H1 (cell line): ENCODE measurements at regions not wholly inside any gene's neighbourhood (a gene's known extent, or its start where the extent isn't known, plus 50 kb on each side); places are given as distances from the start of the nearest gene placed in this dataset.

Experiments
- CTCF ChIA-PET: fragments of 300-600 bp; sonication (Branson Sonifier 250); formaldehyde crosslinking; loops from one replicate; lab custom pipeline; 2021; ENCODE audit not compliant: partially characterized antibody; lab: Charles Lee
- POLR2A ChIA-PET: fragments of 300-600 bp; sonication (Branson Sonifier 250); formaldehyde crosslinking; loops from one replicate; lab custom pipeline; 2021; ENCODE audit warnings: inconsistent platforms; ENCODE audit not compliant: partially characterized antibody; lab: Charles Lee
- DNase-seq, 2 experiments: peaks; one replicate each; pipeline versions ENCODE4 v3.0.0 to v3.0.0-alpha.2; 2010 to 2022; ENCODE audit warnings: low spot score in 2 of 2, low read depth in 1 of 2, mixed read lengths in 1 of 2
- FAIRE-seq: peaks from 2 replicates; lab custom pipeline; 2011; peaks lifted over from hg19 to GRCh38; lab: Jason Lieb, UNC
- H2AFZ ChIP-seq: 2 replicates; pipeline ENCODE4 v1.8.1; 2012; ENCODE audit warnings: low read length, inconsistent platforms
- H2AK5ac ChIP-seq: 2 replicates; pipeline ENCODE4 v1.6.1; 2013; ENCODE audit warnings: low read depth, low read length
- H2BK120ac ChIP-seq: replicated peaks from 2 replicates; pipeline ENCODE3; 2013; ENCODE audit warnings: low read depth, low read length, inconsistent platforms
- H2BK12ac ChIP-seq: 2 replicates; pipeline ENCODE4 v1.6.1; 2013; ENCODE audit warnings: low read depth, low read length
- H2BK15ac ChIP-seq: 2 replicates; pipeline ENCODE4 v1.6.1; 2013; ENCODE audit warnings: low read length
- H2BK20ac ChIP-seq: 2 replicates; pipeline ENCODE4 v1.6.1; 2013; ENCODE audit warnings: low read length
- H2BK5ac ChIP-seq: 2 replicates; pipeline ENCODE4 v1.6.1; 2013; ENCODE audit warnings: low read depth, low read length
- H3K14ac ChIP-seq: 2 replicates; pipeline ENCODE4 v1.6.1; 2013; ENCODE audit warnings: inconsistent platforms; ENCODE audit not compliant: insufficient read length
- H3K18ac ChIP-seq: 2 replicates; pipeline ENCODE4 v1.6.1; 2013; ENCODE audit warnings: low read length; ENCODE audit errors: extremely low read depth
- H3K23ac ChIP-seq: 2 replicates; pipeline ENCODE4 v1.6.1; 2013; ENCODE audit warnings: inconsistent platforms; ENCODE audit not compliant: insufficient read length
- H3K23me2 ChIP-seq: 2 replicates; pipeline ENCODE4 v1.6.1; 2013; ENCODE audit warnings: low read depth, low read length
- H3K27ac ChIP-seq: 2 replicates; pipeline ENCODE4 v1.6.1; 2011; ENCODE audit warnings: low read depth, low read length, inconsistent platforms
- H3K27me3 ChIP-seq, 4 experiments: replicated peaks in 1 of 4; 1 replicate in 1 of 4; 2 replicates in 3 of 4; pipeline versions ENCODE4 v1.6.1 to v1.8.1; 2011 to 2013; ENCODE audit warnings: low read length in 3 of 4, mild to moderate bottlenecking in 3 of 4, inconsistent platforms in 2 of 4, mixed read lengths in 2 of 4, moderate library complexity in 1 of 4; ENCODE audit not compliant: control insufficient read depth in 3 of 4, insufficient read depth in 3 of 4; ENCODE audit errors: extremely low read depth in 1 of 4
- H3K36me3 ChIP-seq, 4 experiments: 2 replicates each; pipeline versions ENCODE4 v1.6.1 to v1.8.1; 2011 to 2013; ENCODE audit warnings: mild to moderate bottlenecking in 4 of 4, low read length in 3 of 4, moderate library complexity in 2 of 4, control low read depth in 1 of 4, inconsistent platforms in 1 of 4; ENCODE audit not compliant: insufficient read depth in 4 of 4, control insufficient read depth in 2 of 4
- H3K4ac ChIP-seq: replicated peaks from 2 replicates; pipeline ENCODE3; 2013; ENCODE audit warnings: low read length, low read depth, mixed read lengths, inconsistent platforms; ENCODE audit not compliant: insufficient read length
- H3K4me1 ChIP-seq, 4 experiments: replicated peaks in 1 of 4; 1 replicate in 1 of 4; 2 replicates in 3 of 4; pipeline versions ENCODE4 v1.6.1 to v1.8.1; 2011 to 2013; ENCODE audit warnings: low read length in 3 of 4, inconsistent platforms in 2 of 4, mixed read lengths in 1 of 4; ENCODE audit not compliant: insufficient read depth in 4 of 4, control insufficient read depth in 3 of 4
- H3K4me2 ChIP-seq, 2 experiments: 2 replicates each; pipeline versions ENCODE4 v1.6.1 to v1.8.1; 2011 to 2013; ENCODE audit warnings: low read depth in 2 of 2, low read length in 2 of 2, control low read depth in 1 of 2, inconsistent platforms in 1 of 2, mild to moderate bottlenecking in 1 of 2; ENCODE audit not compliant: insufficient read depth in 1 of 2
- H3K4me3 ChIP-seq, 4 experiments: fragments of 200-600, 300-600 bp in 1 of 4; sonication (generic), shearing (Covaris generic), sonication (Bioruptor Twin) in 1 of 4; 2 replicates each; pipeline versions ENCODE4 v1.5.1 to v1.8.1; 2011 to 2016; ENCODE audit warnings: low read length in 4 of 4, low read depth in 3 of 4, control low read depth in 2 of 4, inconsistent platforms in 2 of 4, mild to moderate bottlenecking in 2 of 4, mixed read lengths in 1 of 4, moderate library complexity in 1 of 4; ENCODE audit not compliant: insufficient read depth in 2 of 4; ENCODE audit errors: extremely low read depth in 1 of 4
- H3K56ac ChIP-seq: replicated peaks from 2 replicates; pipeline ENCODE3; 2013; ENCODE audit warnings: low read depth, mild to moderate bottlenecking, mixed read lengths, low read length, inconsistent platforms; ENCODE audit not compliant: insufficient read length
- H3K79me1 ChIP-seq: 2 replicates; pipeline ENCODE4 v1.6.1; 2013; ENCODE audit warnings: low read depth, low read length, control low read depth
- H3K79me2 ChIP-seq, 2 experiments: 2 replicates each; pipeline versions ENCODE4 v1.6.1 to v1.8.1; 2012 to 2013; ENCODE audit warnings: low read length in 2 of 2, mild to moderate bottlenecking in 2 of 2, inconsistent platforms in 1 of 2; ENCODE audit not compliant: insufficient read depth in 2 of 2, control insufficient read depth in 1 of 2
- H3K9ac ChIP-seq, 4 experiments: replicated peaks in 1 of 4; 1 replicate in 1 of 4; 2 replicates in 3 of 4; pipeline versions ENCODE4 v1.6.1 to v1.8.1; 2011 to 2013; ENCODE audit warnings: low read depth in 3 of 4, low read length in 3 of 4, control low read depth in 2 of 4, mild to moderate bottlenecking in 2 of 4, moderate library complexity in 2 of 4, inconsistent platforms in 1 of 4; ENCODE audit errors: extremely low read depth in 1 of 4
- H3K9me3 ChIP-seq, 2 experiments: 2 replicates each; pipeline versions ENCODE4 v1.6.1 to v1.8.1; 2012 to 2013; ENCODE audit warnings: mild to moderate bottlenecking in 2 of 2, moderate library complexity in 2 of 2, control low read depth in 1 of 2, inconsistent platforms in 1 of 2, low read depth in 1 of 2, low read length in 1 of 2, mixed read lengths in 1 of 2; ENCODE audit not compliant: insufficient read depth in 2 of 2
- H4K20me1 ChIP-seq, 2 experiments: replicated peaks in 1 of 2; 2 replicates each; pipeline versions ENCODE3 to v1.8.1; 2011 to 2013; ENCODE audit warnings: inconsistent platforms in 2 of 2, low read length in 2 of 2, mild to moderate bottlenecking in 1 of 2; ENCODE audit not compliant: insufficient read depth in 2 of 2, control insufficient read depth in 1 of 2
- H4K5ac ChIP-seq: 2 replicates; pipeline ENCODE4 v1.6.1; 2013; ENCODE audit warnings: low read length, low read depth, mixed read lengths, inconsistent platforms; ENCODE audit not compliant: insufficient read length
- H4K8ac ChIP-seq: 2 replicates; pipeline ENCODE4 v1.8.0; 2013; ENCODE audit warnings: mild to moderate bottlenecking, moderate library complexity, low read length, inconsistent platforms; ENCODE audit not compliant: insufficient read depth; ENCODE audit errors: extremely low read depth
- H4K91ac ChIP-seq: replicated peaks from 2 replicates; pipeline ENCODE3; 2013; ENCODE audit warnings: low read length, mixed read lengths, inconsistent platforms; ENCODE audit not compliant: insufficient read length
- BACH1 ChIP-seq: IDR thresholded peaks from 2 replicates; pipeline ENCODE4 v1.6.1; 2012; ENCODE audit warnings: low read length, improper control_type of control experiment
- RAD21 ChIP-seq, 2 experiments: IDR thresholded peaks in 1 of 2; conservative IDR thresholded peaks in 1 of 2; 2 replicates each; pipeline ENCODE4 v1.6.1; 2011; ENCODE audit warnings: low read depth in 2 of 2, low read length in 2 of 2, improper control_type of control experiment in 1 of 2, inconsistent platforms in 1 of 2, mild to moderate bottlenecking in 1 of 2, moderate library complexity in 1 of 2
- WGBS, 2 experiments: shearing (Covaris generic) in 1 of 2; methylation state at CpG; one replicate each; pipeline versions ENCODE4 v1.1.6 to v1.1.7; 2013 to 2015; ENCODE audit warnings: low lambda C conversion rate in 2 of 2, mixed read lengths in 2 of 2, inconsistent platforms in 1 of 2, low coverage in 1 of 2, missing lambda C conversion rate in 1 of 2; ENCODE audit not compliant: insufficient replicate concordance in 2 of 2, insufficient coverage in 1 of 2, insufficient read length in 1 of 2; ENCODE audit errors: extremely low coverage in 1 of 2, missing lambda C conversion rate in 1 of 2; 5-methylcytosine and 5-hydroxymethylcytosine counted together

DNA sequence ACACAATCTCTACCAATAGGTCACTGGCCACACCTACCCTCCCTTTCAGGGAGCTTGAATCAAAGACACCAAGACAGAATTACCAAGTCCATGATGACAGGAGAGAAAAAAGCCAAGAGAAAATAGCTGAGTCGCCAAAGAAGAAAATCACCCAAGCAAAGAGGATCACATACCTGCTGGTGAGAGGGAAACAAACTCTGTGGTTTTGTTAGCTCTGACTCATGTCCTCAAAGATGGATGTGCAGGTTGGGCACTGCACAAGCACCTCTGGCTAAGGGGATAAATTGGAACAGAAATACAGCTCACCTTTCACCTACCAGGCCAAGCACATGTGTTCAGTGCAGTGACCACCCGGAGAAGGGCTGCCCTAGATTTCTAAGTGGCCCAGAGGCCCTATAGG, 114.8 kb downstream of the TFAP2A start:
- no peak overlapping the region for H2AFZ ChIP-seq
- H3K4ac ChIP-seq, result no peak overlapping the region
- no peak overlapping the region for H2BK5ac ChIP-seq
- H4K91ac ChIP-seq, result no peak overlapping the region
- CTCF ChIA-PET, result interaction anchor here (0.7 to 2.2 kb wide), 3 partner anchors 13 to 129 kb away, joined by 3 to 4 read pairs (median 4); no protein-coding TSS in a partner anchor
- no peak overlapping the region for H3K4me3 ChIP-seq
- no peaks in the 10 kb centered on the region for H3K36me3 ChIP-seq
- H3K14ac ChIP-seq, result no peak overlapping the region
- H3K27me3 ChIP-seq, result no peaks in the 10 kb centered on the region
- H2BK120ac ChIP-seq, result no peak overlapping the region
- H3K4me2 ChIP-seq, result no peak overlapping the region
- no peak overlapping the region for H4K8ac ChIP-seq
- no peak for DNase-seq
- no peaks in the 10 kb centered on the region for H3K23me2 ChIP-seq
- H3K79me1 ChIP-seq, result no peaks in the 10 kb centered on the region
- peak; percentile 21; the same call in 1 of the 2 replicates for TF ChIP-seq BACH1
- TF ChIP-seq RAD21 (IDR thresholded peaks at IDR 0.05 in 1 of 2, conservative IDR thresholded peaks at IDR 0.05 in 1 of 2; ENCODE audit: low read depth in 2 of 2, low read length in 2 of 2), result no peak
- no peak overlapping the region for H2BK12ac ChIP-seq
- no peaks in the 10 kb centered on the region for H3K79me2 ChIP-seq
- H3K9ac ChIP-seq, result no peak overlapping the region
- no peaks in the 10 kb centered on the region for H3K4me1 ChIP-seq
- WGBS, 2 experiments, result 67% methylated on average over 2 of the region's 2 CpGs; no CpG with 5 or more reads in 1 of the 2 experiments
- POLR2A ChIA-PET, result no interaction called here
- H4K5ac ChIP-seq, result no peak overlapping the region
- no peak overlapping the region for H3K56ac ChIP-seq
- H3K18ac ChIP-seq, result no peak overlapping the region
- H2BK15ac ChIP-seq, result no peak overlapping the region
- H4K20me1 ChIP-seq, result no peaks in the 10 kb centered on the region
- no peak overlapping the region for H3K27ac ChIP-seq
- no peak overlapping the region for H2BK20ac ChIP-seq
- H2AK5ac ChIP-seq, result no peak overlapping the region
- no peak for FAIRE-seq
- H3K23ac ChIP-seq, result no peak overlapping the region
- no peaks in the 10 kb centered on the region for H3K9me3 ChIP-seq
